Stimulated activated CD8-positive, alpha-beta memory T cell treated with anti-CD3 and anti-CD28 coated beads, Interleukin-2, amount 100 ng/mL, for 48 hours (primary cell): ENCODE measurements at regions not wholly inside any gene's neighbourhood (a gene's known extent, or its start where the extent isn't known, plus 50 kb on each side); places are given as distances from the start of the nearest gene placed in this dataset.
A peak's percentile ranks its signal among the peaks of the same experiment; 100 is the strongest.
"Not testable (repeated sequence)": the region's sequence is repeated elsewhere in the genome, so short reads cannot be mapped to it uniquely, and the experiment has no call there.

Source experiments
- DNase-seq, 2 donors: peaks; one replicate each; pipeline ENCODE4 v3.0.0-alpha.2; 2020; ENCODE audit warnings: low read depth in 2 of 2

GRCh38 chr15:70576696-70577095 is 186.7 kb downstream of the UACA start:
- DNase-seq = no peak

- DNase-seq = no peak
Observed at GRCh38 chr15:70576276-70576675, 187.1 kb downstream of the UACA start.

GRCh38 chr15:70575231-70576226 is 187.8 kb downstream of the UACA start:
- DNase-seq = no peak

- not testable (repeated sequence) for DNase-seq
Observed at GRCh38 chr15:70574325-70574724, 189.0 kb downstream of the UACA start.

GRCh38 chr15:70573121-70573850 is 190.1 kb downstream of the UACA start:
- no peak for DNase-seq

- DNase-seq = no peak
Observed at GRCh38 chr15:70569714-70570231, 193.6 kb downstream of the UACA start.

- no peak for DNase-seq
Observed at GRCh38 chr15:70569091-70569713, 194.2 kb downstream of the UACA start.

GRCh38 chr15:70566989-70567388 is 196.4 kb downstream of the UACA start:
- DNase-seq = no peak

GRCh38 chr15:70566047-70566835 is 197.1 kb downstream of the UACA start:
- no peak for DNase-seq

- no peak for DNase-seq
Observed at GRCh38 chr15:70563561-70564095, 199.7 kb downstream of the UACA start.

- DNase-seq = no peak
Observed at GRCh38 chr15:70562906-70563305, 200.5 kb downstream of the UACA start.

GRCh38 chr15:70561885-70562284 is 201.5 kb downstream of the UACA start:
- no peak for DNase-seq

GRCh38 chr15:70560617-70561328 is 202.6 kb downstream of the UACA start:
- no peak for DNase-seq

GRCh38 chr15:70559265-70560239 is 203.8 kb downstream of the UACA start:
- peak; percentile 32 to 42 for DNase-seq

GRCh38 chr15:70558406-70559264 is 204.7 kb downstream of the UACA start:
- DNase-seq = no peak

GRCh38 chr15:70557521-70558258 is 205.7 kb downstream of the UACA start:
- no peak for DNase-seq

- DNase-seq = no peak
Observed at GRCh38 chr15:70556779-70557178, 206.6 kb downstream of the UACA start.
